ENCODE measurements at regions not wholly inside any gene's neighbourhood (a gene's known extent, or its start where the extent isn't known, plus 50 kb on each side); places are given as distances from the start of the nearest gene placed in this dataset.

- H4K20me1 ChIP-seq (replicated peaks in 1 of 2; ENCODE audit: control insufficient read depth in 1 of 2, insufficient read depth in 2 of 2, low read length in 2 of 2): no peaks in the 10 kb centered on the region
- no peak overlapping the region for H4K5ac ChIP-seq (ENCODE audit: insufficient read length, low read depth, low read length)
- H3K56ac ChIP-seq (replicated peaks; ENCODE audit: insufficient read length, low read depth, low read length): no peak overlapping the region
- CTCF ChIA-PET (ENCODE audit: partially characterized antibody): interaction anchor here (0.6 to 1.5 kb wide), 4 partner anchors 28 to 1178 kb away, joined by 3 to 5 read pairs (median 3); no protein-coding TSS in a partner anchor
- no peak for FAIRE-seq
- H2BK120ac ChIP-seq (replicated peaks; ENCODE audit: low read depth, low read length): no peak overlapping the region
- DNase-seq (ENCODE audit: low read depth in 1 of 2, low spot score in 2 of 2): no peak
- no peak overlapping the region for H2AK5ac ChIP-seq (ENCODE audit: low read depth, low read length)
- no peak overlapping the region for H2BK15ac ChIP-seq (ENCODE audit: low read length)
- H3K23ac ChIP-seq (ENCODE audit: insufficient read length): no peak overlapping the region
- no peaks in the 10 kb centered on the region for H3K79me2 ChIP-seq (ENCODE audit: control insufficient read depth in 1 of 2, insufficient read depth in 2 of 2, low read length in 2 of 2)
- no peak overlapping the region for H4K8ac ChIP-seq (ENCODE audit: extremely low read depth, insufficient read depth, low read length)
- H4K91ac ChIP-seq (replicated peaks; ENCODE audit: insufficient read length, low read length): no peak overlapping the region
- no peak overlapping the region for H2BK5ac ChIP-seq (ENCODE audit: low read depth, low read length)
- no peak overlapping the region for H3K27ac ChIP-seq (ENCODE audit: low read depth, low read length)
- H3K4ac ChIP-seq (replicated peaks; ENCODE audit: insufficient read length, low read depth, low read length): no peak overlapping the region
- POLR2A ChIA-PET (ENCODE audit: partially characterized antibody): no interaction called here
- TF ChIP-seq, protein P1, sequence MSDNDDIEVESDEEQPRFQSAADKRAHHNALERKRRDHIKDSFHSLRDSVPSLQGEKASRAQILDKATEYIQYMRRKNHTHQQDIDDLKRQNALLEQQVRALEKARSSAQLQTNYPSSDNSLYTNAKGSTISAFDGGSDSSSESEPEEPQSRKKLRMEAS (IDR thresholded peaks at IDR 0.05): no peak
- TF ChIP-seq CTCF (IDR thresholded peaks at IDR 0.05; ENCODE audit: control extremely low read depth in 1 of 3, insufficient read depth in 1 of 3, low read depth in 1 of 3, low read length in 3 of 3) (no peak), TEAD4 (IDR thresholded peaks at IDR 0.05; ENCODE audit: low read depth, low read length) (no peak), CBX5 (IDR thresholded peaks at IDR 0.05; ENCODE audit: low read depth, low read length) (no peak), JUN (IDR thresholded peaks at IDR 0.05; ENCODE audit: low read depth, low read length) (no peak), KDM1A (IDR thresholded peaks at IDR 0.05; ENCODE audit: borderline replicate concordance, low read length) (no peak), ZNF274 (IDR thresholded peaks at IDR 0.05; ENCODE audit: borderline replicate concordance, extremely low read depth, low read length) (no peak), BACH1 (IDR thresholded peaks at IDR 0.05; ENCODE audit: low read length) (no peak), HDAC2 (IDR thresholded peaks at IDR 0.05; ENCODE audit: borderline replicate concordance in 1 of 2, low read depth in 2 of 2, low read length in 2 of 2) (no peak), KDM4A (IDR thresholded peaks at IDR 0.05; ENCODE audit: low read depth, low read length, severe bottlenecking) (no peak), NRF1 (IDR thresholded peaks at IDR 0.05; ENCODE audit: low read depth, low read length) (no peak)
- no peaks in the 10 kb centered on the region for H3K79me1 ChIP-seq (ENCODE audit: low read depth, low read length)
- no peaks in the 10 kb centered on the region for H3K36me3 ChIP-seq (ENCODE audit: control insufficient read depth in 2 of 4, insufficient read depth in 4 of 4, low read length in 3 of 4)
- H3K14ac ChIP-seq (ENCODE audit: insufficient read length): no peak overlapping the region
- H3K4me2 ChIP-seq (ENCODE audit: insufficient read depth in 1 of 2, low read depth in 2 of 2, low read length in 2 of 2): no peak overlapping the region
- no peaks in the 10 kb centered on the region for H3K4me1 ChIP-seq (replicated peaks in 1 of 4; ENCODE audit: control insufficient read depth in 3 of 4, insufficient read depth in 4 of 4, low read length in 3 of 4)
- H3K18ac ChIP-seq (ENCODE audit: extremely low read depth, low read length): no peak overlapping the region
- no peak overlapping the region for H3K9ac ChIP-seq (replicated peaks in 1 of 4; ENCODE audit: extremely low read depth in 1 of 4, low read depth in 3 of 4, low read length in 3 of 4)
- 91% methylated on average over 4 of the region's 4 CpGs; no CpG with 5 or more reads in 1 of the 2 experiments for WGBS, 2 experiments (ENCODE audit: extremely low coverage in 1 of 2, insufficient coverage in 1 of 2, insufficient read length in 1 of 2, insufficient replicate concordance in 2 of 2, low coverage in 1 of 2, low lambda C conversion rate in 2 of 2, missing lambda C conversion rate in 1 of 2)
- no peaks in the 10 kb centered on the region for H3K27me3 ChIP-seq (replicated peaks in 1 of 4; ENCODE audit: control insufficient read depth in 3 of 4, extremely low read depth in 1 of 4, insufficient read depth in 3 of 4, low read length in 3 of 4)
- no peaks in the 10 kb centered on the region for H3K9me3 ChIP-seq (ENCODE audit: insufficient read depth in 2 of 2, low read depth in 1 of 2, low read length in 1 of 2)
- H2BK20ac ChIP-seq (ENCODE audit: low read length): no peak overlapping the region
- H3K23me2 ChIP-seq (ENCODE audit: low read depth, low read length): no peaks in the 10 kb centered on the region
- no peak overlapping the region for H2BK12ac ChIP-seq (ENCODE audit: low read depth, low read length)
- H2AFZ ChIP-seq (ENCODE audit: low read length): no peak overlapping the region
- no peak overlapping the region for H3K4me3 ChIP-seq (ENCODE audit: extremely low read depth in 1 of 4, insufficient read depth in 2 of 4, low read depth in 3 of 4, low read length in 4 of 4)
Measured at GRCh38 chr2:122692400-122693083, 937.1 kb downstream of the TSN start.
